BLaER1 treated with 17β-estradiol and CSF1 and Interleukin-3, amounts not matched to agents 10 nM and 100 nM (cell line): ENCODE measurements at regions not wholly inside any gene's neighbourhood (a gene's known extent, or its start where the extent isn't known, plus 50 kb on each side); places are given as distances from the start of the nearest gene placed in this dataset.

ENCODE experiments used
- H3K27ac ChIP-seq, 11 experiments: shearing (Covaris generic); formaldehyde crosslinking; 2 replicates each; pipeline ENCODE4 v1.8.1; 2022
- H3K27me3 ChIP-seq, 11 experiments: shearing (Covaris generic); formaldehyde crosslinking; 2 replicates each; pipeline ENCODE4 v1.8.1; 2022
- H3K36me3 ChIP-seq, 11 experiments: shearing (Covaris generic); formaldehyde crosslinking; 2 replicates each; pipeline ENCODE4 v1.8.1; 2022
- H3K4me1 ChIP-seq, 10 experiments: shearing (Covaris generic); formaldehyde crosslinking; 2 replicates each; pipeline ENCODE4 v1.8.1; 2022
- H3K4me2 ChIP-seq, 11 experiments: shearing (Covaris generic); formaldehyde crosslinking; 2 replicates each; pipeline ENCODE4 v1.8.1; 2022
- H3K4me3 ChIP-seq, 10 experiments: shearing (Covaris generic); formaldehyde crosslinking; 2 replicates each; pipeline ENCODE4 v1.8.1; 2022
- H3K9ac ChIP-seq, 11 experiments: shearing (Covaris generic); formaldehyde crosslinking; 2 replicates each; pipeline ENCODE4 v1.8.1; 2022
- H3K9me3 ChIP-seq, 11 experiments: shearing (Covaris generic); formaldehyde crosslinking; replicated peaks in 1 of 11; 2 replicates each; pipeline ENCODE4 v1.8.1; 2022
- H4K20me1 ChIP-seq, 11 experiments: shearing (Covaris generic); formaldehyde crosslinking; 2 replicates each; pipeline ENCODE4 v1.8.1; 2022
- Cebpa-rat ChIP-seq, 11 experiments: shearing (Covaris generic); IDR thresholded peaks; 2 replicates each; pipeline ENCODE4 v1.8.1; 2022

- TF ChIP-seq Cebpa-rat (IDR thresholded peaks at IDR 0.05) = no peak
- H3K4me3 ChIP-seq = no peak overlapping the region
- H3K36me3 ChIP-seq = no peaks in the 10 kb centered on the region
- H3K27ac ChIP-seq = no peak overlapping the region
- peaks cover 0 to 10% (median 0%) of the 10 kb centered on the region in 10 experiments; a peak in 3 of 20 replicates for H3K4me1 ChIP-seq
- no peak overlapping the region for H3K4me2 ChIP-seq
- H4K20me1 ChIP-seq = no peaks in the 10 kb centered on the region
- no peak overlapping the region for H3K9ac ChIP-seq
- H3K9me3 ChIP-seq = no peaks in the 10 kb centered on the region
- H3K27me3 ChIP-seq = no peaks in the 10 kb centered on the region
These were observed 232.1 kb upstream of the ADAMTS9 start for GRCh38 chr3:64919934-64920333.

GRCh38 chr3:64918989-64919388 is 231.2 kb upstream of the ADAMTS9 start:
- Histone ChIP-seq H3K4me2 (no peak overlapping the region), H4K20me1 (no peaks in the 10 kb centered on the region), H3K9me3 (no peaks in the 10 kb centered on the region), H3K4me1 (peaks cover 0 to 10% (median 6%) of the 10 kb centered on the region in 10 experiments; a peak in 12 of 20 replicates), H3K27me3 (no peaks in the 10 kb centered on the region), H3K9ac (no peak overlapping the region), H3K27ac (no peak overlapping the region), H3K36me3 (no peaks in the 10 kb centered on the region), H3K4me3 (no peak overlapping the region)
- no peak for TF ChIP-seq Cebpa-rat (IDR thresholded peaks at IDR 0.05)

GRCh38 chr3:64917914-64918453 is 230.2 kb upstream of the ADAMTS9 start:
- Histone ChIP-seq H3K4me3 (no peak overlapping the region), H3K4me1 (peaks cover 0 to 16% (median 10%) of the 10 kb centered on the region in 10 experiments; a peak in 12 of 20 replicates), H4K20me1 (no peaks in the 10 kb centered on the region), H3K36me3 (no peaks in the 10 kb centered on the region), H3K27me3 (no peaks in the 10 kb centered on the region), H3K9me3 (peaks cover 0 to 5% (median 2%) of the 10 kb centered on the region in 11 experiments; a peak in 9 of 22 replicates), H3K27ac (no peak overlapping the region), H3K4me2 (no peak overlapping the region), H3K9ac (no peak overlapping the region)
- no peak for TF ChIP-seq Cebpa-rat (IDR thresholded peaks at IDR 0.05)

GRCh38 chr3:64916937-64917336 is 229.1 kb upstream of the ADAMTS9 start:
- no peaks in the 10 kb centered on the region for H4K20me1 ChIP-seq
- no peak overlapping the region for H3K9ac ChIP-seq
- peaks cover 8 to 15% (median 12%) of the 10 kb centered on the region in 11 experiments for H3K9me3 ChIP-seq
- H3K4me1 ChIP-seq = peaks cover 0 to 18% (median 10%) of the 10 kb centered on the region in 10 experiments; a peak in 12 of 20 replicates
- no peaks in the 10 kb centered on the region for H3K36me3 ChIP-seq
- no peak overlapping the region for H3K27ac ChIP-seq
- H3K27me3 ChIP-seq = no peaks in the 10 kb centered on the region
- TF ChIP-seq Cebpa-rat (IDR thresholded peaks at IDR 0.05) = no peak
- H3K4me3 ChIP-seq = no peak overlapping the region
- H3K4me2 ChIP-seq = no peak overlapping the region

- Histone ChIP-seq H3K9ac (no peak overlapping the region), H3K4me3 (no peak overlapping the region), H3K9me3 (peaks cover 11 to 18% (median 16%) of the 10 kb centered on the region in 11 experiments), H3K4me2 (peak overlapping the region in 2 of 11 experiments; percentile 9 to 24; a peak in 3 of 22 replicates), H3K36me3 (no peaks in the 10 kb centered on the region), H4K20me1 (no peaks in the 10 kb centered on the region), H3K27me3 (no peaks in the 10 kb centered on the region), H3K4me1 (peaks cover 0 to 18% (median 10%) of the 10 kb centered on the region in 10 experiments; a peak in 12 of 20 replicates), H3K27ac (no peak overlapping the region)
- TF ChIP-seq Cebpa-rat (IDR thresholded peaks at IDR 0.05) = no peak
These were observed 228.5 kb upstream of the ADAMTS9 start for GRCh38 chr3:64916192-64916798.

- no peak overlapping the region for H3K27ac ChIP-seq
- no peak overlapping the region for H3K9ac ChIP-seq
- no peaks in the 10 kb centered on the region for H3K27me3 ChIP-seq
- peak overlapping the region in 3 of 11 experiments; percentile 9 to 35 (median 24); a peak in 3 of 22 replicates for H3K4me2 ChIP-seq
- H4K20me1 ChIP-seq = no peaks in the 10 kb centered on the region
- H3K9me3 ChIP-seq = peaks cover 11 to 18% (median 16%) of the 10 kb centered on the region in 11 experiments
- no peaks in the 10 kb centered on the region for H3K36me3 ChIP-seq
- TF ChIP-seq Cebpa-rat (IDR thresholded peaks at IDR 0.05) = no peak
- H3K4me3 ChIP-seq = no peak overlapping the region
- peaks cover 0 to 18% (median 10%) of the 10 kb centered on the region in 10 experiments; a peak in 12 of 20 replicates for H3K4me1 ChIP-seq
These were observed 228.0 kb upstream of the ADAMTS9 start for GRCh38 chr3:64915778-64916177.

GRCh38 chr3:64913515-64913914 is 225.7 kb upstream of the ADAMTS9 start:
- no peak for TF ChIP-seq Cebpa-rat (IDR thresholded peaks at IDR 0.05)
- H3K4me1 ChIP-seq = peaks cover 0 to 18% (median 10%) of the 10 kb centered on the region in 10 experiments; a peak in 12 of 20 replicates
- H3K36me3 ChIP-seq = no peaks in the 10 kb centered on the region
- no peak overlapping the region for H3K9ac ChIP-seq
- peak overlapping the region in 6 of 11 experiments; percentile 28 to 53 (median 38); a peak in 7 of 22 replicates for H3K4me2 ChIP-seq
- no peaks in the 10 kb centered on the region for H3K27me3 ChIP-seq
- H3K27ac ChIP-seq = no peak overlapping the region
- no peak overlapping the region for H3K4me3 ChIP-seq
- peaks cover 11 to 18% (median 16%) of the 10 kb centered on the region in 11 experiments for H3K9me3 ChIP-seq
- no peaks in the 10 kb centered on the region for H4K20me1 ChIP-seq

GRCh38 chr3:64911138-64911537 is 223.3 kb upstream of the ADAMTS9 start:
- Histone ChIP-seq H3K4me2 (no peak overlapping the region), H3K9me3 (peaks cover 11 to 18% (median 16%) of the 10 kb centered on the region in 11 experiments), H4K20me1 (no peaks in the 10 kb centered on the region), H3K27ac (no peak overlapping the region), H3K36me3 (no peaks in the 10 kb centered on the region), H3K4me3 (no peak overlapping the region), H3K4me1 (peaks cover 0 to 18% (median 9%) of the 10 kb centered on the region in 10 experiments; a peak in 12 of 20 replicates), H3K9ac (no peak overlapping the region), H3K27me3 (no peaks in the 10 kb centered on the region)
- TF ChIP-seq Cebpa-rat (IDR thresholded peaks at IDR 0.05) = no peak

- TF ChIP-seq Cebpa-rat (IDR thresholded peaks at IDR 0.05) = no peak
These were observed 222.1 kb upstream of the ADAMTS9 start for GRCh38 chr3:64909757-64910467.

More at GRCh38 chr3:64909757-64910467, 222.1 kb upstream of the ADAMTS9 start:
- Histone ChIP-seq H3K4me2 (no peak overlapping the region), H3K27ac (no peak overlapping the region), H3K36me3 (no peaks in the 10 kb centered on the region), H3K27me3 (no peaks in the 10 kb centered on the region), H3K9ac (no peak overlapping the region), H3K9me3 (peaks cover 11 to 18% (median 16%) of the 10 kb centered on the region in 11 experiments), H4K20me1 (no peaks in the 10 kb centered on the region), H3K4me3 (no peak overlapping the region), H3K4me1 (peaks cover 0 to 18% (median 9%) of the 10 kb centered on the region in 10 experiments; a peak in 9 of 20 replicates)
